NT2/D1 (cell line): ENCODE measurements at regions not wholly inside any gene's neighbourhood (a gene's known extent, or its start where the extent isn't known, plus 50 kb on each side); places are given as distances from the start of the nearest gene placed in this dataset.

Experiments used
- SUZ12 ChIP-seq: IDR thresholded peaks from 2 replicates; pipeline ENCODE4 v1.6.1; 2011; ENCODE audit not compliant: insufficient read length, insufficient read depth; ENCODE audit errors: extremely low read depth
- ZNF274 ChIP-seq: IDR thresholded peaks from 2 replicates; pipeline ENCODE4 v1.6.1; 2011; ENCODE audit warnings: mild to moderate bottlenecking, low read depth, low read length

DNA sequence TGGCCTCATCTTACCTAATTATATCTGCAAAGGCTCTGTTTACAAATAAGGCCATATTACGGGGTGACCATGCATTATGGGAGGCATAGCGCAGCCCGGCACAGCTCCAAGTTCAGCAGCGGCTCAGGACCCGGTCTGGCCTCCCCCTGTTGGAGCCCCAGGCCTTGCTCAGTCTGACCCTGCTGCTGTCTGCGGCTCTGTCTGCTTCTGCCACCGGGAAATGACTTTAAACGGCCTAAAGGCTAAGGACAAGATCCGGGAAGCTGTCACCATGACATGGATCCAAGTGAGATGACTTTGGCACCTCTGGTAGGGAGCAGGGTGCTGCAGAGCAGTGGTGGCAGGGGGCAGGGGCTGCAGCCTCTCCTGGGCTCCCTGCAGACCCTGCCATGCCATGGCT lies 140.6 kb upstream of the GSE1 start:
- TF ChIP-seq SUZ12 (no peak), ZNF274 (no peak)
